PC-9 (cell line): ENCODE measurements at regions not wholly inside any gene's neighbourhood (a gene's known extent, or its start where the extent isn't known, plus 50 kb on each side); places are given as distances from the start of the nearest gene placed in this dataset.

Source experiments
- EZH2 ChIP-seq: fragments of 200-600 bp; sonication (generic); IDR thresholded peaks from 2 replicates; pipeline ENCODE4 v1.8.0; 2017; ENCODE audit warnings: antibody characterized with exemption, low read depth
- TF ChIP-seq, protein P1 (sequence below): fragments of 200-600 bp; sonication (generic); conservative IDR thresholded peaks from 2 replicates; pipeline ENCODE4 v1.6.1; 2017; ENCODE audit warnings: mixed run types, antibody characterized with exemption, mild to moderate bottlenecking, moderate library complexity

DNA sequence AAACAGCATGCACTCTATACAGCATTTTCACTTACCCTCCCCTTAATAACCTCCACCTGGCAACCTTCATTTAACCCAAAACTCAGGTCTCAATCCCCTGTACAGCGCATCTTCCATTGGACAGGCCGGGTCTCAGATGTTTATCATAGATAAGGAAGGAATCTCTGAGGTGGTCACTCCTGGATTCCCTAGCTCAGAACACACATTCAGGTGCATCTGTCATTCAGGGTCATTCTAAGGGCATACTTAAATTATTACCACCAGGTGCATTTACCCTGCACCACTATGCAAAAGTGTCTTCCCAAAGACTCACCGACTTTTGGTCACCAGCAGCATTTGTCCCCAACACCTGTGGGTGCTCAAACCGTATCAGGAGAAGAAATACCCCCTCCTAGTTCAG lies 144.2 kb downstream of the RELL1 start:
- TF ChIP-seq, protein P1, sequence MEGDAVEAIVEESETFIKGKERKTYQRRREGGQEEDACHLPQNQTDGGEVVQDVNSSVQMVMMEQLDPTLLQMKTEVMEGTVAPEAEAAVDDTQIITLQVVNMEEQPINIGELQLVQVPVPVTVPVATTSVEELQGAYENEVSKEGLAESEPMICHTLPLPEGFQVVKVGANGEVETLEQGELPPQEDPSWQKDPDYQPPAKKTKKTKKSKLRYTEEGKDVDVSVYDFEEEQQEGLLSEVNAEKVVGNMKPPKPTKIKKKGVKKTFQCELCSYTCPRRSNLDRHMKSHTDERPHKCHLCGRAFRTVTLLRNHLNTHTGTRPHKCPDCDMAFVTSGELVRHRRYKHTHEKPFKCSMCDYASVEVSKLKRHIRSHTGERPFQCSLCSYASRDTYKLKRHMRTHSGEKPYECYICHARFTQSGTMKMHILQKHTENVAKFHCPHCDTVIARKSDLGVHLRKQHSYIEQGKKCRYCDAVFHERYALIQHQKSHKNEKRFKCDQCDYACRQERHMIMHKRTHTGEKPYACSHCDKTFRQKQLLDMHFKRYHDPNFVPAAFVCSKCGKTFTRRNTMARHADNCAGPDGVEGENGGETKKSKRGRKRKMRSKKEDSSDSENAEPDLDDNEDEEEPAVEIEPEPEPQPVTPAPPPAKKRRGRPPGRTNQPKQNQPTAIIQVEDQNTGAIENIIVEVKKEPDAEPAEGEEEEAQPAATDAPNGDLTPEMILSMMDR: no peak
- no peak for TF ChIP-seq EZH2
